RWPE2 (cell line): ENCODE measurements at regions not wholly inside any gene's neighbourhood (a gene's known extent, or its start where the extent isn't known, plus 50 kb on each side); places are given as distances from the start of the nearest gene placed in this dataset.

Experiments
- ATAC-seq: fragments of 200-7000 bp; cut with Tn5 transposase; 3 replicates; pipeline ENCODE4 v1.9.1; 2021; ENCODE audit warnings: low read depth
- DNase-seq: peaks from one replicate; pipeline ENCODE4 v3.0.0-alpha.2; 2020; ENCODE audit warnings: low spot score
- H3K27ac ChIP-seq: fragments of 450-650 bp; 2 replicates; pipeline ENCODE4 v1.5.1; 2017; ENCODE audit warnings: mild to moderate bottlenecking; ENCODE audit not compliant: poor library complexity, severe bottlenecking
- H3K27me3 ChIP-seq: fragments of 250-450 bp; sonication (Bioruptor Pico); 2 replicates; pipeline ENCODE4 v1.5.1; 2021; ENCODE audit warnings: mild to moderate bottlenecking, moderate library complexity; ENCODE audit not compliant: insufficient read depth, poor library complexity, severe bottlenecking
- H3K36me3 ChIP-seq: fragments of 250-450 bp; sonication (Bioruptor Pico); 2 replicates; pipeline ENCODE4 v1.5.1; 2020; ENCODE audit warnings: low read depth, mild to moderate bottlenecking, moderate library complexity
- H3K4me1 ChIP-seq: fragments of 250-450 bp; sonication (Bioruptor Pico); 2 replicates; pipeline ENCODE4 v1.5.1; 2021; ENCODE audit warnings: mild to moderate bottlenecking, moderate library complexity; ENCODE audit not compliant: insufficient read depth, poor library complexity, severe bottlenecking
- H3K4me3 ChIP-seq: fragments of 250-450 bp; sonication (Bioruptor Pico); 2 replicates; pipeline ENCODE4 v1.5.1; 2021; ENCODE audit warnings: mild to moderate bottlenecking, moderate library complexity; ENCODE audit not compliant: severe bottlenecking
- H3K9me3 ChIP-seq: fragments of 250-450 bp; sonication (Bioruptor Pico); 2 replicates; pipeline ENCODE4 v1.5.1; 2021; ENCODE audit warnings: mild to moderate bottlenecking, moderate library complexity; ENCODE audit not compliant: severe bottlenecking
- CTCF ChIP-seq: fragments of 450-650 bp; IDR thresholded peaks from one replicate; pipeline ENCODE4 v1.5.1; 2017; ENCODE audit warnings: mild to moderate bottlenecking, moderate library complexity; ENCODE audit not compliant: poor library complexity, severe bottlenecking

- Histone ChIP-seq H3K27ac (no peak overlapping the region), H3K27me3 (no peaks in the 10 kb centered on the region), H3K36me3 (no peaks in the 10 kb centered on the region), H3K4me3 (no peak overlapping the region), H3K9me3 (no peaks in the 10 kb centered on the region), H3K4me1 (peaks cover 10% of the 10 kb centered on the region)
- no peak for ATAC-seq
- TF ChIP-seq CTCF, result no peak
- no peak for DNase-seq
These were observed 279.6 kb upstream of the PLET1 start for GRCh38 chr11:112540261-112540660.

GRCh38 chr11:112541140-112542046 is 280.7 kb upstream of the PLET1 start:
- no peaks in the 10 kb centered on the region for H3K36me3 ChIP-seq
- H3K9me3 ChIP-seq, result no peaks in the 10 kb centered on the region
- H3K27me3 ChIP-seq, result no peaks in the 10 kb centered on the region
- ATAC-seq (no peak), DNase-seq (no peak)
- H3K4me1 ChIP-seq, result peaks cover 10% of the 10 kb centered on the region
- no peak overlapping the region for H3K4me3 ChIP-seq
- no peak for TF ChIP-seq CTCF
- no peak overlapping the region for H3K27ac ChIP-seq

- H3K4me1 ChIP-seq, result peaks cover 10% of the 10 kb centered on the region
- H3K4me3 ChIP-seq, result no peak overlapping the region
- no peak for TF ChIP-seq CTCF
- DNase-seq (no peak), ATAC-seq (no peak)
- no peaks in the 10 kb centered on the region for H3K9me3 ChIP-seq
- H3K36me3 ChIP-seq, result no peaks in the 10 kb centered on the region
- no peaks in the 10 kb centered on the region for H3K27me3 ChIP-seq
- no peak overlapping the region for H3K27ac ChIP-seq
These were observed 281.8 kb upstream of the PLET1 start for GRCh38 chr11:112542479-112542878.

- H3K27me3 ChIP-seq, result no peaks in the 10 kb centered on the region
- TF ChIP-seq CTCF, result no peak
- no peak for ATAC-seq
These were observed 282.7 kb upstream of the PLET1 start for GRCh38 chr11:112543390-112543789.

GRCh38 chr11:112548641-112549040 is 288.0 kb upstream of the PLET1 start:
- Histone ChIP-seq H3K27me3 (no peaks in the 10 kb centered on the region), H3K27ac (no peak overlapping the region), H3K4me1 (no peaks in the 10 kb centered on the region), H3K36me3 (no peaks in the 10 kb centered on the region), H3K9me3 (no peaks in the 10 kb centered on the region), H3K4me3 (no peak overlapping the region)
- DNase-seq (no peak), ATAC-seq (no peak)
- TF ChIP-seq CTCF, result no peak

More at GRCh38 chr11:112543390-112543789, 282.7 kb upstream of the PLET1 start:
- H3K9me3 ChIP-seq, result no peaks in the 10 kb centered on the region
- DNase-seq, result no peak
- H3K27ac ChIP-seq, result no peak overlapping the region
- peaks cover 3% of the 10 kb centered on the region for H3K4me1 ChIP-seq
- H3K4me3 ChIP-seq, result no peak overlapping the region
- no peaks in the 10 kb centered on the region for H3K36me3 ChIP-seq
